H1 (cell line): ENCODE measurements at regions not wholly inside any gene's neighbourhood (a gene's known extent, or its start where the extent isn't known, plus 50 kb on each side); places are given as distances from the start of the nearest gene placed in this dataset.

ENCODE experiments used
- CTCF ChIA-PET: fragments of 300-600 bp; sonication (Branson Sonifier 250); formaldehyde crosslinking; loops from one replicate; lab custom pipeline; 2021; ENCODE audit not compliant: partially characterized antibody; lab: Charles Lee
- POLR2A ChIA-PET: fragments of 300-600 bp; sonication (Branson Sonifier 250); formaldehyde crosslinking; loops from one replicate; lab custom pipeline; 2021; ENCODE audit warnings: inconsistent platforms; ENCODE audit not compliant: partially characterized antibody; lab: Charles Lee
- DNase-seq, 2 experiments: peaks; one replicate each; pipeline versions ENCODE4 v3.0.0 to v3.0.0-alpha.2; 2010 to 2022; ENCODE audit warnings: low spot score in 2 of 2, low read depth in 1 of 2, mixed read lengths in 1 of 2
- FAIRE-seq: peaks from 2 replicates; lab custom pipeline; 2011; peaks lifted over from hg19 to GRCh38; lab: Jason Lieb, UNC
- H2AFZ ChIP-seq: 2 replicates; pipeline ENCODE4 v1.8.1; 2012; ENCODE audit warnings: low read length, inconsistent platforms
- H2AK5ac ChIP-seq: 2 replicates; pipeline ENCODE4 v1.6.1; 2013; ENCODE audit warnings: low read depth, low read length
- H2BK120ac ChIP-seq: replicated peaks from 2 replicates; pipeline ENCODE3; 2013; ENCODE audit warnings: low read depth, low read length, inconsistent platforms
- H2BK12ac ChIP-seq: 2 replicates; pipeline ENCODE4 v1.6.1; 2013; ENCODE audit warnings: low read depth, low read length
- H2BK15ac ChIP-seq: 2 replicates; pipeline ENCODE4 v1.6.1; 2013; ENCODE audit warnings: low read length
- H2BK20ac ChIP-seq: 2 replicates; pipeline ENCODE4 v1.6.1; 2013; ENCODE audit warnings: low read length
- H2BK5ac ChIP-seq: 2 replicates; pipeline ENCODE4 v1.6.1; 2013; ENCODE audit warnings: low read depth, low read length
- H3K14ac ChIP-seq: 2 replicates; pipeline ENCODE4 v1.6.1; 2013; ENCODE audit warnings: inconsistent platforms; ENCODE audit not compliant: insufficient read length
- H3K18ac ChIP-seq: 2 replicates; pipeline ENCODE4 v1.6.1; 2013; ENCODE audit warnings: low read length; ENCODE audit errors: extremely low read depth
- H3K23ac ChIP-seq: 2 replicates; pipeline ENCODE4 v1.6.1; 2013; ENCODE audit warnings: inconsistent platforms; ENCODE audit not compliant: insufficient read length
- H3K23me2 ChIP-seq: 2 replicates; pipeline ENCODE4 v1.6.1; 2013; ENCODE audit warnings: low read depth, low read length
- H3K27ac ChIP-seq: 2 replicates; pipeline ENCODE4 v1.6.1; 2011; ENCODE audit warnings: low read depth, low read length, inconsistent platforms
- H3K27me3 ChIP-seq, 4 experiments: replicated peaks in 1 of 4; 1 replicate in 1 of 4; 2 replicates in 3 of 4; pipeline versions ENCODE4 v1.6.1 to v1.8.1; 2011 to 2013; ENCODE audit warnings: low read length in 3 of 4, mild to moderate bottlenecking in 3 of 4, inconsistent platforms in 2 of 4, mixed read lengths in 2 of 4, moderate library complexity in 1 of 4; ENCODE audit not compliant: control insufficient read depth in 3 of 4, insufficient read depth in 3 of 4; ENCODE audit errors: extremely low read depth in 1 of 4
- H3K36me3 ChIP-seq, 4 experiments: 2 replicates each; pipeline versions ENCODE4 v1.6.1 to v1.8.1; 2011 to 2013; ENCODE audit warnings: mild to moderate bottlenecking in 4 of 4, low read length in 3 of 4, moderate library complexity in 2 of 4, control low read depth in 1 of 4, inconsistent platforms in 1 of 4; ENCODE audit not compliant: insufficient read depth in 4 of 4, control insufficient read depth in 2 of 4
- H3K4ac ChIP-seq: replicated peaks from 2 replicates; pipeline ENCODE3; 2013; ENCODE audit warnings: low read length, low read depth, mixed read lengths, inconsistent platforms; ENCODE audit not compliant: insufficient read length
- H3K4me1 ChIP-seq, 4 experiments: replicated peaks in 1 of 4; 1 replicate in 1 of 4; 2 replicates in 3 of 4; pipeline versions ENCODE4 v1.6.1 to v1.8.1; 2011 to 2013; ENCODE audit warnings: low read length in 3 of 4, inconsistent platforms in 2 of 4, mixed read lengths in 1 of 4; ENCODE audit not compliant: insufficient read depth in 4 of 4, control insufficient read depth in 3 of 4
- H3K4me2 ChIP-seq, 2 experiments: 2 replicates each; pipeline versions ENCODE4 v1.6.1 to v1.8.1; 2011 to 2013; ENCODE audit warnings: low read depth in 2 of 2, low read length in 2 of 2, control low read depth in 1 of 2, inconsistent platforms in 1 of 2, mild to moderate bottlenecking in 1 of 2; ENCODE audit not compliant: insufficient read depth in 1 of 2
- H3K4me3 ChIP-seq, 4 experiments: fragments of 200-600, 300-600 bp in 1 of 4; sonication (generic), shearing (Covaris generic), sonication (Bioruptor Twin) in 1 of 4; 2 replicates each; pipeline versions ENCODE4 v1.5.1 to v1.8.1; 2011 to 2016; ENCODE audit warnings: low read length in 4 of 4, low read depth in 3 of 4, control low read depth in 2 of 4, inconsistent platforms in 2 of 4, mild to moderate bottlenecking in 2 of 4, mixed read lengths in 1 of 4, moderate library complexity in 1 of 4; ENCODE audit not compliant: insufficient read depth in 2 of 4; ENCODE audit errors: extremely low read depth in 1 of 4
- H3K56ac ChIP-seq: replicated peaks from 2 replicates; pipeline ENCODE3; 2013; ENCODE audit warnings: low read depth, mild to moderate bottlenecking, mixed read lengths, low read length, inconsistent platforms; ENCODE audit not compliant: insufficient read length
- H3K79me1 ChIP-seq: 2 replicates; pipeline ENCODE4 v1.6.1; 2013; ENCODE audit warnings: low read depth, low read length, control low read depth
- H3K79me2 ChIP-seq, 2 experiments: 2 replicates each; pipeline versions ENCODE4 v1.6.1 to v1.8.1; 2012 to 2013; ENCODE audit warnings: low read length in 2 of 2, mild to moderate bottlenecking in 2 of 2, inconsistent platforms in 1 of 2; ENCODE audit not compliant: insufficient read depth in 2 of 2, control insufficient read depth in 1 of 2
- H3K9ac ChIP-seq, 4 experiments: replicated peaks in 1 of 4; 1 replicate in 1 of 4; 2 replicates in 3 of 4; pipeline versions ENCODE4 v1.6.1 to v1.8.1; 2011 to 2013; ENCODE audit warnings: low read depth in 3 of 4, low read length in 3 of 4, control low read depth in 2 of 4, mild to moderate bottlenecking in 2 of 4, moderate library complexity in 2 of 4, inconsistent platforms in 1 of 4; ENCODE audit errors: extremely low read depth in 1 of 4
- H3K9me3 ChIP-seq, 2 experiments: 2 replicates each; pipeline versions ENCODE4 v1.6.1 to v1.8.1; 2012 to 2013; ENCODE audit warnings: mild to moderate bottlenecking in 2 of 2, moderate library complexity in 2 of 2, control low read depth in 1 of 2, inconsistent platforms in 1 of 2, low read depth in 1 of 2, low read length in 1 of 2, mixed read lengths in 1 of 2; ENCODE audit not compliant: insufficient read depth in 2 of 2
- H4K20me1 ChIP-seq, 2 experiments: replicated peaks in 1 of 2; 2 replicates each; pipeline versions ENCODE3 to v1.8.1; 2011 to 2013; ENCODE audit warnings: inconsistent platforms in 2 of 2, low read length in 2 of 2, mild to moderate bottlenecking in 1 of 2; ENCODE audit not compliant: insufficient read depth in 2 of 2, control insufficient read depth in 1 of 2
- H4K5ac ChIP-seq: 2 replicates; pipeline ENCODE4 v1.6.1; 2013; ENCODE audit warnings: low read length, low read depth, mixed read lengths, inconsistent platforms; ENCODE audit not compliant: insufficient read length
- H4K8ac ChIP-seq: 2 replicates; pipeline ENCODE4 v1.8.0; 2013; ENCODE audit warnings: mild to moderate bottlenecking, moderate library complexity, low read length, inconsistent platforms; ENCODE audit not compliant: insufficient read depth; ENCODE audit errors: extremely low read depth
- H4K91ac ChIP-seq: replicated peaks from 2 replicates; pipeline ENCODE3; 2013; ENCODE audit warnings: low read length, mixed read lengths, inconsistent platforms; ENCODE audit not compliant: insufficient read length
- ASH2L ChIP-seq: fragments of 200-600, 300-600 bp; sonication (generic); IDR thresholded peaks from one replicate; pipeline ENCODE4 v1.7.1; 2017; ENCODE audit warnings: low read length
- BCL11A ChIP-seq, 2 experiments: IDR thresholded peaks; one replicate each; pipeline ENCODE4 v1.6.1; 2011; ENCODE audit warnings: low read depth in 2 of 2, low read length in 2 of 2, mild to moderate bottlenecking in 2 of 2
- BRCA1 ChIP-seq: IDR thresholded peaks from 2 replicates; pipeline ENCODE4 v1.6.1; 2012; ENCODE audit warnings: low read depth, low read length, improper control_type of control experiment
- CEBPB ChIP-seq: IDR thresholded peaks from 2 replicates; pipeline ENCODE4 v1.6.1; 2012; ENCODE audit warnings: low read depth, low read length
- FOSL1 ChIP-seq: IDR thresholded peaks from 2 replicates; pipeline ENCODE4 v1.6.1; 2011; ENCODE audit warnings: mild to moderate bottlenecking, low read depth, low read length, moderate library complexity; ENCODE audit not compliant: insufficient read depth
- HDAC2 ChIP-seq, 2 experiments: fragments of 300-600 bp in 1 of 2; sonication (generic) in 1 of 2; IDR thresholded peaks; 2 replicates each; pipeline ENCODE4 v1.6.1; 2011 to 2012; ENCODE audit warnings: low read depth in 2 of 2, low read length in 2 of 2, mild to moderate bottlenecking in 2 of 2, moderate library complexity in 2 of 2, borderline replicate concordance in 1 of 2, inconsistent platforms in 1 of 2
- JUN ChIP-seq: IDR thresholded peaks from 2 replicates; pipeline ENCODE4 v1.6.1; 2011; ENCODE audit warnings: low read depth, mild to moderate bottlenecking, improper control_type of control experiment, low read length
- KDM4A ChIP-seq: IDR thresholded peaks from one replicate; pipeline ENCODE4 v1.7.1; 2012; ENCODE audit warnings: low read depth, mild to moderate bottlenecking, moderate library complexity, low read length, inconsistent platforms; ENCODE audit not compliant: severe bottlenecking
- MAFK ChIP-seq: IDR thresholded peaks from 2 replicates; pipeline ENCODE4 v1.6.1; 2012; ENCODE audit warnings: low read depth, mild to moderate bottlenecking, improper control_type of control experiment, low read length
- NANOG ChIP-seq: IDR thresholded peaks from 2 replicates; pipeline ENCODE4 v1.6.1; 2011; ENCODE audit warnings: low read length, low read depth, mild to moderate bottlenecking, inconsistent platforms; ENCODE audit not compliant: insufficient read depth, poor library complexity, severe bottlenecking
- PHF8 ChIP-seq: fragments of 200-600 bp; sonication (generic); conservative IDR thresholded peaks from 2 replicates; pipeline ENCODE4 v1.7.1; 2012; ENCODE audit warnings: low read depth, mild to moderate bottlenecking, inconsistent platforms, low read length, moderate library complexity
- RNF2 ChIP-seq: fragments of 200-900, 300-1000 bp; sonication (generic); IDR thresholded peaks from 2 replicates; pipeline ENCODE4 v1.7.1; 2016; ENCODE audit warnings: borderline replicate concordance, low read depth, mild to moderate bottlenecking, antibody characterized with exemption, low read length; ENCODE audit not compliant: poor library complexity, severe bottlenecking; ENCODE audit errors: missing control alignments
- TAF7 ChIP-seq: optimal IDR thresholded peaks from 2 replicates; pipeline ENCODE3; 2011; ENCODE audit warnings: low read depth, mild to moderate bottlenecking, inconsistent platforms, low read length, moderate library complexity, borderline replicate concordance
- TEAD4 ChIP-seq: IDR thresholded peaks from 2 replicates; pipeline ENCODE4 v1.6.1; 2012; ENCODE audit warnings: low read depth, low read length, inconsistent platforms, mixed read lengths
- WGBS, 2 experiments: shearing (Covaris generic) in 1 of 2; methylation state at CpG; one replicate each; pipeline versions ENCODE4 v1.1.6 to v1.1.7; 2013 to 2015; ENCODE audit warnings: low lambda C conversion rate in 2 of 2, mixed read lengths in 2 of 2, inconsistent platforms in 1 of 2, low coverage in 1 of 2, missing lambda C conversion rate in 1 of 2; ENCODE audit not compliant: insufficient replicate concordance in 2 of 2, insufficient coverage in 1 of 2, insufficient read length in 1 of 2; ENCODE audit errors: extremely low coverage in 1 of 2, missing lambda C conversion rate in 1 of 2; 5-methylcytosine and 5-hydroxymethylcytosine counted together

DNA sequence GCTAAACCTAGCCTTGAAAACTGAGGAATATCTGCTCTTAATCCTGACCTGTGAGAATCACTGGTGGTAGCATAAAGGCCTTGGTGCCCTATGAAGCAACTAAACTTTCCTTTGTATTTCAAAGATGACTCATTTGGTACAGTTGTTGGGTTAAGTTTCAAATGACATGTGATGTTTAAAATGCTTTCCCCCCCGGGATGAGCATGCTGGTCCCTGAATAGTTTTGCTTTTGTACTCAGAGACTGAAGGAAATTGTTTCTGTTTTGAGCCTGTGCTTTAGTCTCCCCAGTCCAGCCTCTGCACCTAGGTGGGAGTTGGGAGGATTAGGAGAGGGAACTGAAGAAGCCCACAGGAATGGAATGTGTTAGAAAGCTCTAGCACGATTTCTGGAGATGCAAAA lies 258.9 kb upstream of the NPY start:
- H3K27me3 ChIP-seq: no peaks in the 10 kb centered on the region
- H3K79me2 ChIP-seq: no peaks in the 10 kb centered on the region
- H4K20me1 ChIP-seq: no peaks in the 10 kb centered on the region
- H2BK20ac ChIP-seq: no peak overlapping the region
- no peak overlapping the region for H3K56ac ChIP-seq
- no peaks in the 10 kb centered on the region for H3K36me3 ChIP-seq
- ChIA-PET POLR2A (no interaction called here), CTCF (interaction anchor here (1.0 to 1.9 kb wide), 2 partner anchors 23 to 84 kb away, joined by 3 to 4 read pairs; no protein-coding TSS in a partner anchor)
- H2AFZ ChIP-seq: 0 out of 2 replicates have a peak overlapping the region, but pooled peaks have one; percentile 25
- no peak overlapping the region for H3K27ac ChIP-seq
- no peak overlapping the region for H3K14ac ChIP-seq
- no peak overlapping the region for H3K9ac ChIP-seq
- no peaks in the 10 kb centered on the region for H3K79me1 ChIP-seq
- no peak overlapping the region for H2BK12ac ChIP-seq
- no peak overlapping the region for H4K91ac ChIP-seq
- peaks cover 0 to 14% (median 4%) of the 10 kb centered on the region in 4 experiments; a peak in 3 of 7 replicates for H3K4me1 ChIP-seq
- H3K4ac ChIP-seq: no peak overlapping the region
- H3K4me3 ChIP-seq: no peak overlapping the region
- no peak overlapping the region for H4K5ac ChIP-seq
- H3K4me2 ChIP-seq: no peak overlapping the region
- no peak for DNase-seq
- H3K18ac ChIP-seq: no peak overlapping the region
- FAIRE-seq: no peak
- no peaks in the 10 kb centered on the region for H3K9me3 ChIP-seq
- H4K8ac ChIP-seq: no peak overlapping the region
- no peak overlapping the region for H3K23ac ChIP-seq
- H2BK120ac ChIP-seq: no peak overlapping the region
- H2BK5ac ChIP-seq: no peak overlapping the region
- H2AK5ac ChIP-seq: no peak overlapping the region
- 67% methylated on average over 2 of the region's 2 CpGs; no CpG with 5 or more reads in 1 of the 2 experiments for WGBS, 2 experiments
- no peak overlapping the region for H2BK15ac ChIP-seq
- H3K23me2 ChIP-seq: peaks cover 4% of the 10 kb centered on the region; the same call in 1 of the 2 replicates
- TF ChIP-seq MAFK (no peak), CEBPB (no peak), TAF7 (no peak), NANOG (no peak), PHF8 (no peak), TEAD4 (no peak), HDAC2 (IDR thresholded peaks at IDR 0.05; ENCODE audit: borderline replicate concordance in 1 of 2, low read depth in 2 of 2, low read length in 2 of 2) (no peak), RNF2 (no peak), BRCA1 (no peak), JUN (no peak), FOSL1 (no peak), ASH2L (no peak), KDM4A (no peak), BCL11A (IDR thresholded peaks at IDR 0.05; ENCODE audit: low read depth in 2 of 2, low read length in 2 of 2) (no peak)
